H9 (cell line): ENCODE measurements at regions not wholly inside any gene's neighbourhood (a gene's known extent, or its start where the extent isn't known, plus 50 kb on each side); places are given as distances from the start of the nearest gene placed in this dataset.

Experiments used
- DNase-seq: peaks from one replicate; pipeline ENCODE4 v3.0.0-alpha.2; 2017
- H2AFZ ChIP-seq: one replicate; pipeline ENCODE4 v1.6.1; 2013; ENCODE audit warnings: mild to moderate bottlenecking, low read length, control low read depth, moderate library complexity
- H2AK5ac ChIP-seq: 2 replicates; pipeline ENCODE4 v1.6.1; 2013; ENCODE audit warnings: low read length, control low read depth, mixed read lengths; ENCODE audit not compliant: insufficient read length
- H2BK120ac ChIP-seq: one replicate; pipeline ENCODE4 v1.6.1; 2013; ENCODE audit warnings: low read depth, mild to moderate bottlenecking, low read length, control low read depth, inconsistent platforms; ENCODE audit not compliant: poor library complexity, severe bottlenecking
- H2BK12ac ChIP-seq: 2 replicates; pipeline ENCODE4 v1.6.1; 2013; ENCODE audit warnings: low read length, control low read depth, mixed read lengths, low read depth; ENCODE audit not compliant: insufficient read length
- H2BK15ac ChIP-seq: 2 replicates; pipeline ENCODE4 v1.6.1; 2013; ENCODE audit warnings: low read depth, low read length, control low read depth
- H2BK20ac ChIP-seq: one replicate; pipeline ENCODE4 v1.6.1; 2013; ENCODE audit warnings: low read depth, mild to moderate bottlenecking, low read length, control low read depth, inconsistent platforms; ENCODE audit not compliant: poor library complexity, severe bottlenecking
- H2BK5ac ChIP-seq: 2 replicates; pipeline ENCODE4 v1.6.1; 2013; ENCODE audit warnings: low read length, control low read depth, mixed read lengths; ENCODE audit not compliant: insufficient read length
- H3K14ac ChIP-seq: 2 replicates; pipeline ENCODE4 v1.6.1; 2013; ENCODE audit warnings: low read length, control low read depth; ENCODE audit not compliant: insufficient read depth
- H3K18ac ChIP-seq: 2 replicates; pipeline ENCODE4 v1.6.1; 2013; ENCODE audit warnings: low read depth, mild to moderate bottlenecking, mixed read lengths, low read length, control low read depth; ENCODE audit not compliant: insufficient read length
- H3K23ac ChIP-seq: 2 replicates; pipeline ENCODE4 v1.6.1; 2013; ENCODE audit warnings: low read length, control low read depth, mixed read lengths, low read depth; ENCODE audit not compliant: insufficient read length
- H3K23me2 ChIP-seq: 2 replicates; pipeline ENCODE4 v1.6.1; 2013; ENCODE audit warnings: low read depth, mild to moderate bottlenecking, mixed read lengths, low read length, control low read depth; ENCODE audit not compliant: insufficient read length, poor library complexity, severe bottlenecking
- H3K27ac ChIP-seq: 2 replicates; pipeline ENCODE4 v1.5.1; 2013; ENCODE audit warnings: low read length, control low read depth, mixed read lengths, low read depth; ENCODE audit not compliant: insufficient read length
- H3K27me3 ChIP-seq: 2 replicates; pipeline ENCODE4 v1.6.1; 2013; ENCODE audit warnings: low read length, control low read depth, inconsistent platforms; ENCODE audit not compliant: insufficient read depth
- H3K4ac ChIP-seq: 2 replicates; pipeline ENCODE4 v1.6.1; 2013; ENCODE audit warnings: low read depth, mild to moderate bottlenecking, control low read depth, inconsistent platforms, low read length, moderate library complexity
- H3K4me1 ChIP-seq: 2 replicates; pipeline ENCODE4 v1.6.1; 2013; ENCODE audit warnings: low read length, control low read depth, inconsistent platforms; ENCODE audit not compliant: insufficient read depth
- H3K4me2 ChIP-seq: 2 replicates; pipeline ENCODE4 v1.6.1; 2013; ENCODE audit warnings: low read length, control low read depth, mixed read lengths; ENCODE audit not compliant: insufficient read length, insufficient read depth
- H3K56ac ChIP-seq: 2 replicates; pipeline ENCODE4 v1.6.1; 2013; ENCODE audit warnings: low read depth, mild to moderate bottlenecking, mixed read lengths, low read length, control low read depth; ENCODE audit not compliant: insufficient read length
- H3K79me1 ChIP-seq: 2 replicates; pipeline ENCODE4 v1.6.1; 2013; ENCODE audit warnings: low read depth, mild to moderate bottlenecking, moderate library complexity, low read length, control low read depth, inconsistent platforms; ENCODE audit not compliant: insufficient read depth, poor library complexity, severe bottlenecking
- H3K79me2 ChIP-seq: 2 replicates; pipeline ENCODE4 v1.6.1; 2013; ENCODE audit warnings: low read length, control low read depth, inconsistent platforms; ENCODE audit not compliant: insufficient read depth
- H3K9ac ChIP-seq: 2 replicates; pipeline ENCODE4 v1.6.1; 2013; ENCODE audit warnings: low read length, control low read depth, mixed read lengths; ENCODE audit not compliant: insufficient read length; ENCODE audit errors: extremely low read depth
- H3K9me3 ChIP-seq: one replicate; pipeline ENCODE4 v1.6.1; 2013; ENCODE audit warnings: low read depth, low read length, inconsistent platforms; ENCODE audit not compliant: control insufficient read depth
- H3T11ph ChIP-seq: one replicate; pipeline ENCODE4 v1.6.1; 2013; ENCODE audit warnings: mild to moderate bottlenecking, low read length, control low read depth, inconsistent platforms
- H4K20me1 ChIP-seq: one replicate; pipeline ENCODE4 v1.6.1; 2013; ENCODE audit not compliant: control insufficient read depth, insufficient read length, insufficient read depth
- H4K5ac ChIP-seq: 2 replicates; pipeline ENCODE4 v1.6.1; 2013; ENCODE audit warnings: low read depth, mild to moderate bottlenecking, mixed read lengths, low read length, control low read depth; ENCODE audit not compliant: insufficient read length
- H4K8ac ChIP-seq: replicated peaks from 2 replicates; pipeline ENCODE4 v1.6.1; 2013; ENCODE audit warnings: low read length, control low read depth, mixed read lengths, low read depth; ENCODE audit not compliant: insufficient read length
- H4K91ac ChIP-seq: 2 replicates; pipeline ENCODE4 v1.6.1; 2013; ENCODE audit warnings: low read depth, mild to moderate bottlenecking, moderate library complexity, mixed read lengths, low read length, control low read depth; ENCODE audit not compliant: insufficient read length
- H3K27ac Mint-ChIP-seq, 3 experiments: 2 replicates in 2 of 3; 3 replicates in 1 of 3; pipeline ENCODE4 v1.8.0; 2020 to 2021; ENCODE audit warnings: mixed read lengths in 3 of 3, mild to moderate bottlenecking in 1 of 3, moderate library complexity in 1 of 3
- H3K27me3 Mint-ChIP-seq: 2 replicates; pipeline ENCODE4 v1.8.0; 2021; ENCODE audit warnings: low read depth, mild to moderate bottlenecking, moderate library complexity, mixed read lengths
- H3K36me3 Mint-ChIP-seq, 3 experiments: 2 replicates in 2 of 3; 3 replicates in 1 of 3; pipeline ENCODE4 v1.8.0; 2020 to 2021; ENCODE audit warnings: low read depth in 3 of 3, mixed read lengths in 3 of 3; ENCODE audit not compliant: insufficient read depth in 1 of 3
- H3K4me1 Mint-ChIP-seq, 2 experiments: 2 replicates each; pipeline ENCODE4 v1.8.0; 2020; ENCODE audit warnings: mixed read lengths in 2 of 2
- H3K4me3 Mint-ChIP-seq, 2 experiments: 2 replicates in 1 of 2; 3 replicates in 1 of 2; pipeline ENCODE4 v1.8.0; 2020 to 2021; ENCODE audit warnings: mild to moderate bottlenecking in 2 of 2, mixed read lengths in 2 of 2, moderate library complexity in 1 of 2
- H3K9me3 Mint-ChIP-seq, 2 experiments: 2 replicates in 1 of 2; 3 replicates in 1 of 2; pipeline ENCODE4 v1.8.0; 2020; ENCODE audit warnings: mild to moderate bottlenecking in 2 of 2, mixed read lengths in 2 of 2, moderate library complexity in 1 of 2
- WGBS: extraction: QIAGEN DNeasy Blood & Tissue Kit; methylation state at CpG from one replicate; pipeline ENCODE4 v1.1.7; 2013; ENCODE audit warnings: missing lambda C conversion rate, low lambda C conversion rate, mixed read lengths; ENCODE audit not compliant: insufficient read length; ENCODE audit errors: extremely low coverage; 5-methylcytosine and 5-hydroxymethylcytosine counted together
- TF ChIP-seq, protein P1 (sequence below): fragments of 200-600 bp; sonication (generic); conservative IDR thresholded peaks from 3 replicates; pipeline ENCODE4 v1.8.0; 2021; ENCODE audit warnings: antibody characterized with exemption, mild to moderate bottlenecking

DNA sequence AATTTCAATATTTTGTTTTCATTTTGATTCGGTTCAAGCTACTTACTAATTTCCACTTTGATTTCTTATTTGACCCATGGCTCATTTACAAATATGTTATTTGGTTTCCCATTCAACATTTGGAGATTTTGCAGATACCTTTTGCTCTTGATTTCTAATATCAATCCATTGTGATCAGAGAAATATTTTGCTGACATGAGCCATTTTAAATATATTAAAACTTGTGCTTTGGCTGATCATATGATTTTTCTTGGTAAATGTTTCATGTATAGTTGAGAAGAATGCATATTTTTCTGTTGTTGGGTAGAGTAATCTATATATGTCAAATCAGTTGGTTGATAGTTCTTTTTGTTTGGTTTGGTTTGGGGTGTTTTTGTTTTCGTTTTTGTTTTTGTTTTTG lies 95.0 kb downstream of the GASK1B start:
- H3K4ac ChIP-seq: no peak overlapping the region
- no peaks in the 10 kb centered on the region for H3K9me3 ChIP-seq
- no peak overlapping the region for H3K23ac ChIP-seq
- no peak overlapping the region for H3K27ac ChIP-seq
- no peaks in the 10 kb centered on the region for H3K79me1 ChIP-seq
- no peak for DNase-seq
- no peak overlapping the region for H4K91ac ChIP-seq
- H3K27ac Mint-ChIP-seq: no peak overlapping the region
- H3K9me3 Mint-ChIP-seq: no peaks in the 10 kb centered on the region
- no peak overlapping the region for H2AK5ac ChIP-seq
- no peaks in the 10 kb centered on the region for H3K79me2 ChIP-seq
- H2BK120ac ChIP-seq: no peak overlapping the region
- H3T11ph ChIP-seq: no peak overlapping the region
- no peaks in the 10 kb centered on the region for H3K4me1 ChIP-seq
- H4K20me1 ChIP-seq: no peaks in the 10 kb centered on the region
- no peaks in the 10 kb centered on the region for H3K27me3 Mint-ChIP-seq
- no peak overlapping the region for H3K9ac ChIP-seq
- no CpG with 5 or more reads among the region's 2 CpGs for WGBS
- no peak overlapping the region for H3K14ac ChIP-seq
- H3K18ac ChIP-seq: no peak overlapping the region
- TF ChIP-seq, protein P1, sequence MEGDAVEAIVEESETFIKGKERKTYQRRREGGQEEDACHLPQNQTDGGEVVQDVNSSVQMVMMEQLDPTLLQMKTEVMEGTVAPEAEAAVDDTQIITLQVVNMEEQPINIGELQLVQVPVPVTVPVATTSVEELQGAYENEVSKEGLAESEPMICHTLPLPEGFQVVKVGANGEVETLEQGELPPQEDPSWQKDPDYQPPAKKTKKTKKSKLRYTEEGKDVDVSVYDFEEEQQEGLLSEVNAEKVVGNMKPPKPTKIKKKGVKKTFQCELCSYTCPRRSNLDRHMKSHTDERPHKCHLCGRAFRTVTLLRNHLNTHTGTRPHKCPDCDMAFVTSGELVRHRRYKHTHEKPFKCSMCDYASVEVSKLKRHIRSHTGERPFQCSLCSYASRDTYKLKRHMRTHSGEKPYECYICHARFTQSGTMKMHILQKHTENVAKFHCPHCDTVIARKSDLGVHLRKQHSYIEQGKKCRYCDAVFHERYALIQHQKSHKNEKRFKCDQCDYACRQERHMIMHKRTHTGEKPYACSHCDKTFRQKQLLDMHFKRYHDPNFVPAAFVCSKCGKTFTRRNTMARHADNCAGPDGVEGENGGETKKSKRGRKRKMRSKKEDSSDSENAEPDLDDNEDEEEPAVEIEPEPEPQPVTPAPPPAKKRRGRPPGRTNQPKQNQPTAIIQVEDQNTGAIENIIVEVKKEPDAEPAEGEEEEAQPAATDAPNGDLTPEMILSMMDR: no peak
- no peaks in the 10 kb centered on the region for H3K4me1 Mint-ChIP-seq
- no peak overlapping the region for H3K4me3 Mint-ChIP-seq
- no peaks in the 10 kb centered on the region for H3K27me3 ChIP-seq
- no peaks in the 10 kb centered on the region for H3K23me2 ChIP-seq
- H2BK12ac ChIP-seq: no peak overlapping the region
- H4K5ac ChIP-seq: no peak overlapping the region
- H3K36me3 Mint-ChIP-seq: no peaks in the 10 kb centered on the region
- H3K56ac ChIP-seq: no peak overlapping the region
- H3K4me2 ChIP-seq: no peak overlapping the region
- H2BK5ac ChIP-seq: no peak overlapping the region
- no peak overlapping the region for H2BK20ac ChIP-seq
- H2BK15ac ChIP-seq: no peak overlapping the region
- no peak overlapping the region for H2AFZ ChIP-seq
- no peak overlapping the region for H4K8ac ChIP-seq
